Ovary (tissue), 3 donors: ENCODE measurements at regions not wholly inside any gene's neighbourhood (a gene's known extent, or its start where the extent isn't known, plus 50 kb on each side); places are given as distances from the start of the nearest gene placed in this dataset.

Source experiments
- POLR2A ChIP-seq: fragments of 450-650 bp; IDR thresholded peaks from one replicate; pipeline ENCODE4 v1.6.1; 2017; ENCODE audit warnings: antibody characterized with exemption, mild to moderate bottlenecking, moderate library complexity
- TF ChIP-seq, protein P1 (sequence below), 3 donors: fragments of 450-650 bp in 2 of 3; fragments of 200-600 bp in 1 of 3; IDR thresholded peaks; one replicate each; pipeline versions ENCODE4 v1.5.1 to v1.8.0; 2016 to 2022; ENCODE audit warnings: antibody characterized with exemption in 3 of 3, mild to moderate bottlenecking in 1 of 3
- donor health status: DM: no; HTN: no; CAD: no.

DNA sequence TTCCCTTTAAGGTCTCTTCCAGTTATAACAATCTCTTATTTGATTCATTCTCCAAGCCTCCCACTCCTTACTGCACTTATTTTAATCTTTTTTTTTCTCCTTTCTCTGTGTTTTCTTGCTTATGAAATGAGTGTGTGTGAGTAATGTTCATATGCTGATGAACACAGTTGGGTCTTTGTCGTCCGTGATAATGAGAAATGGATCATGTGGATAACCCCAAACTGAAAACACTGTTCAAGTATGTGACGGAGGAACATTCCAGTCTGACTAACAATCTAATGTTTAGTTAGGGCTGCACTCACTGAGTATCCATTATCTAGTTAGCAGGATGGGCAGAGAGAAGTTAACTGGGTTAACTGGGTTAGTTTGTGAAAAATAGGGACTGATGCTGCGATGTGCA lies 253.1 kb upstream of the DUSP10 start:
- TF ChIP-seq, protein P1, sequence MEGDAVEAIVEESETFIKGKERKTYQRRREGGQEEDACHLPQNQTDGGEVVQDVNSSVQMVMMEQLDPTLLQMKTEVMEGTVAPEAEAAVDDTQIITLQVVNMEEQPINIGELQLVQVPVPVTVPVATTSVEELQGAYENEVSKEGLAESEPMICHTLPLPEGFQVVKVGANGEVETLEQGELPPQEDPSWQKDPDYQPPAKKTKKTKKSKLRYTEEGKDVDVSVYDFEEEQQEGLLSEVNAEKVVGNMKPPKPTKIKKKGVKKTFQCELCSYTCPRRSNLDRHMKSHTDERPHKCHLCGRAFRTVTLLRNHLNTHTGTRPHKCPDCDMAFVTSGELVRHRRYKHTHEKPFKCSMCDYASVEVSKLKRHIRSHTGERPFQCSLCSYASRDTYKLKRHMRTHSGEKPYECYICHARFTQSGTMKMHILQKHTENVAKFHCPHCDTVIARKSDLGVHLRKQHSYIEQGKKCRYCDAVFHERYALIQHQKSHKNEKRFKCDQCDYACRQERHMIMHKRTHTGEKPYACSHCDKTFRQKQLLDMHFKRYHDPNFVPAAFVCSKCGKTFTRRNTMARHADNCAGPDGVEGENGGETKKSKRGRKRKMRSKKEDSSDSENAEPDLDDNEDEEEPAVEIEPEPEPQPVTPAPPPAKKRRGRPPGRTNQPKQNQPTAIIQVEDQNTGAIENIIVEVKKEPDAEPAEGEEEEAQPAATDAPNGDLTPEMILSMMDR (IDR thresholded peaks at IDR 0.05) = no peak
- no peak for TF ChIP-seq POLR2A
